Spleen (tissue), 7 donors: ENCODE measurements at regions not wholly inside any gene's neighbourhood (a gene's known extent, or its start where the extent isn't known, plus 50 kb on each side); places are given as distances from the start of the nearest gene placed in this dataset.

ENCODE experiments used
- CTCF ChIP-seq, 11 experiments: fragments of 200-600 bp in 7 of 11; fragments of 450-650 bp in 4 of 11; sonication (generic) in 4 of 11; IDR thresholded peaks in 8 of 11; conservative IDR thresholded peaks in 3 of 11; 1 replicate in 7 of 11; 2 replicates in 4 of 11; pipeline versions ENCODE4 v1.4.0 to v1.8.0; 2016 to 2021; ENCODE audit warnings: antibody characterized with exemption in 11 of 11, inconsistent platforms in 4 of 11, mild to moderate bottlenecking in 1 of 11
- POLR2A ChIP-seq, 3 donors: fragments of 450-650 bp; IDR thresholded peaks; one replicate each; pipeline ENCODE4 v1.5.1; 2017; ENCODE audit warnings: antibody characterized with exemption in 3 of 3, mild to moderate bottlenecking in 1 of 3
- POLR2AphosphoS5 ChIP-seq, 3 donors: sonication (generic); formaldehyde crosslinking; IDR thresholded peaks; one replicate each; pipeline ENCODE4 v1.5.1; 2017; ENCODE audit warnings: antibody characterized with exemption in 3 of 3
- donor health status: DM: no; HTN: no; CAD: no; lungs with moderate emphysema.
- donor health status: DM: no; HTN: no; CAD: no.
- donor health status: DM: no; HTN: no; CAD: no.

- TF ChIP-seq CTCF (IDR thresholded peaks at IDR 0.05 in 8 of 11, conservative IDR thresholded peaks at IDR 0.05 in 3 of 11) (no peak), POLR2A (IDR thresholded peaks at IDR 0.05) (no peak), POLR2AphosphoS5 (IDR thresholded peaks at IDR 0.05) (no peak)
Observed at GRCh38 chr2:168340931-168341330, 93.5 kb upstream of the STK39 start.
